ENCODE measurements at regions not wholly inside any gene's neighbourhood (a gene's known extent, or its start where the extent isn't known, plus 50 kb on each side); places are given as distances from the start of the nearest gene placed in this dataset.

DNA sequence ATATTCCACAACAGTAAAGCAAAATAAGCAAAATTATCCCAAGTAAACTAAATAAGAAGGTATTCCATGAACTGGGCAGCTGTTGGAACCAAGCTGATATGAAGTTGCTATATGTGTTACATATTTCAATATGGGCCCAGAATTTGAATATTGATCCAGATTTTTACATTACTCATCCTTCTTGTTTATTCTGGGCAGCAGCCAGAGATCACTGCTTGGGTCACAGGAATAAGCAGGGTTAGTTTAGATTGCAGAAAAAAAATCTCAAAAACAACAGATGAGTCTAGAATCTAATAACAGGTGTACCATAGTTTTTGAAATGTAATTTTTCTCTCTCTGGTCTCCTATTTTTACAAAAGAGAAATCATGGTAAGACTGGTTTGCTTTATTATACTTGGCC lies 171.5 kb upstream of the NAMPT start:
- Mint-ChIP-seq H3K27ac (no peak overlapping the region), H3K4me1 (no peaks in the 10 kb centered on the region), H3K36me3 (ENCODE audit: low read depth) (no peaks in the 10 kb centered on the region), H3K27me3 (peaks cover 4% of the 10 kb centered on the region), H3K4me3 (no peak overlapping the region), H3K9me3 (peaks cover 14% of the 10 kb centered on the region)
- DNase-seq (no peak), ATAC-seq (ENCODE audit: low read depth) (no peak)
- intact Hi-C loops (cut with micrococcal nuclease): no loop called here
- ChIA-PET CTCF (no interaction called here), POLR2A (interaction anchor here (0.5 kb wide), 1 partner anchor 90 kb away, joined by 3 read pairs; no protein-coding TSS in a partner anchor)
- TF ChIP-seq, protein P1, sequence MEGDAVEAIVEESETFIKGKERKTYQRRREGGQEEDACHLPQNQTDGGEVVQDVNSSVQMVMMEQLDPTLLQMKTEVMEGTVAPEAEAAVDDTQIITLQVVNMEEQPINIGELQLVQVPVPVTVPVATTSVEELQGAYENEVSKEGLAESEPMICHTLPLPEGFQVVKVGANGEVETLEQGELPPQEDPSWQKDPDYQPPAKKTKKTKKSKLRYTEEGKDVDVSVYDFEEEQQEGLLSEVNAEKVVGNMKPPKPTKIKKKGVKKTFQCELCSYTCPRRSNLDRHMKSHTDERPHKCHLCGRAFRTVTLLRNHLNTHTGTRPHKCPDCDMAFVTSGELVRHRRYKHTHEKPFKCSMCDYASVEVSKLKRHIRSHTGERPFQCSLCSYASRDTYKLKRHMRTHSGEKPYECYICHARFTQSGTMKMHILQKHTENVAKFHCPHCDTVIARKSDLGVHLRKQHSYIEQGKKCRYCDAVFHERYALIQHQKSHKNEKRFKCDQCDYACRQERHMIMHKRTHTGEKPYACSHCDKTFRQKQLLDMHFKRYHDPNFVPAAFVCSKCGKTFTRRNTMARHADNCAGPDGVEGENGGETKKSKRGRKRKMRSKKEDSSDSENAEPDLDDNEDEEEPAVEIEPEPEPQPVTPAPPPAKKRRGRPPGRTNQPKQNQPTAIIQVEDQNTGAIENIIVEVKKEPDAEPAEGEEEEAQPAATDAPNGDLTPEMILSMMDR (IDR thresholded peaks at IDR 0.05): no peak

DNA sequence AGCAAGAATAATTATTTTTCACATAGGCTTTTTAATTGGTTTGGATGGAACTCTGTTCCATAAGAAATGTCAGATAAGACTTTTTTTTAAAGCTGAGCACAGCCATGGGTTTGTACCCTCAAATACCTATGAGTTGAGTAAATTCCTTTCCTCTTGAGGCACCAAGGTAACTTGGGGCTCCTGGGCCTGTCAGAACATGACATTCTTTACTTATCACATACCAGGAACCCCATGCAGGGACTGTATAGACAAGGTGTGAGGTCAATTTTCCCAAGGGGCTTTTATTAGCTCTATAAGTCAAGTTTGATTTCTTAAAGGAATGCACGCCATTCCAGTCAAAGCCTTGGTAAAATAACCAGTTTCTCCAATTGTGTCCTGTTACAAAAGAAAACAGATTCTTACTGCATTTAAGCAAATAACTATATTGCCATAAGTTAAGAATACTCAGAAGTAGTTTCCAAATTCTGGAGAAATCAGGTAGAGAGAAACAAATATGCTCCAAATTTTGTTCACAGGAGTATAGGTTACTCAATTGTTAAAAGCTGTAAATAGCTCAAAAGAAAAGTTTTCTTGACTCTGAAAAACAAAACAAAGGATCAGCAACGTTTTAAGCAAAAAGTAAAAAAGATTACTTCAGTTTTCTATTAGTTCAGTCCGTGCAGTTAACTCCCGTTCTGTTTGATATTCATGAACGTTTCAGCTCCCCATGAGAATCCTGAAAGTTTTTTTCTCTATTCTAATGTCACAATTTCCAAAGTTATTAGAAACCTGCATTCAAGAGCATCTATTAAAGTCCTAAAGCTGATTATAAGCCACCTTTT lies 167.5 kb upstream of the NAMPT start:
- intact Hi-C loops (cut with micrococcal nuclease): no loop called here
- Mint-ChIP-seq H3K4me1 (no peaks in the 10 kb centered on the region), H3K27me3 (peaks cover 17% of the 10 kb centered on the region), H3K27ac (no peak overlapping the region), H3K36me3 (ENCODE audit: low read depth) (no peaks in the 10 kb centered on the region), H3K4me3 (no peak overlapping the region), H3K9me3 (peaks cover 13% of the 10 kb centered on the region)
- TF ChIP-seq, protein P1 (IDR thresholded peaks at IDR 0.05): no peak
- CTCF ChIA-PET: no interaction called here
- POLR2A ChIA-PET: no interaction called here
- ATAC-seq (ENCODE audit: low read depth) (no peak), DNase-seq (no peak)

DNA sequence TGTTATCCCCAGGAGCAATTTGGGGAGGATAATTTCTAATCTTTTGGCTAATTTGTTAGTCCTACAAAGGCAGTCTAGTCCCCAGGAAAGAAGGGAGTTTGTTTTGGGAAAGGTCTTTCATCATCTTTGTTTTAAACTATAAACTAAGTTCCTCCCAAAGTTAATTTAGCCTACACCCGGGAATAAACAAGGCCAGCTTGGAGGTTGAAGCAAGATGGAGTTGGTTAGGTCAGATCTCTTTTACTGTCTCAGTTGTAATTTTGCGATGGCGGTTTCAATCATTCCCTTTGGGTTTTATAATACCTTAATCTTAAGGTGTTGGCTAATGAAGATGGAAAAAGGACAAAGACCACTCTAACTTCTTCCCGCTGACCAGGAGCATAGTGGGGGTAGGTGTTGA lies 166.4 kb upstream of the NAMPT start:
- TF ChIP-seq, protein P1 (IDR thresholded peaks at IDR 0.05): no peak
- no peaks in the 10 kb centered on the region for H3K4me1 Mint-ChIP-seq
- intact Hi-C loops (cut with micrococcal nuclease): no loop called here
- ChIA-PET POLR2A (no interaction called here), CTCF (no interaction called here)
- no peak overlapping the region for H3K27ac Mint-ChIP-seq
- peaks cover 13% of the 10 kb centered on the region for H3K9me3 Mint-ChIP-seq
- no peaks in the 10 kb centered on the region for H3K36me3 Mint-ChIP-seq (ENCODE audit: low read depth)
- no peak for DNase-seq
- peaks cover 17% of the 10 kb centered on the region for H3K27me3 Mint-ChIP-seq
- no peak for ATAC-seq (ENCODE audit: low read depth)
- no peak overlapping the region for H3K4me3 Mint-ChIP-seq

DNA sequence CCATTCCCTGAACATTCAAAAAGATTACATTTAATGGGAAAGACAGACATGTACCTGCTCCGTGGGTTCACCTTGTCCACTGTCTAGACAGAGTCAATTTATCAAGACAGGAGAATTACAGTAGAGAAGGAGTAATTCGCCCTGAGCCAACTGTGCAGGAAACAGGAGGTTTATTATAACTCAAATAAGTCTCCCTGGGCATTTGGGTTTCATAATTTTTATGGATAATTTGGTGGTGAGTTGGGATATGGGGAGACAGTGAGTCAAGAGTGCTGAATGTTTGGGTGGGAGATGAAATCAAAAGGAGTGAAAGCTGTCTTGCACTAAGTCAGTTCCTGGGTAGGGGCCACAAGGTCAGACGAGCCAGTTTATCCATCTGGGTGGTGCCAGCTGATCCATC lies 165.9 kb upstream of the NAMPT start:
- intact Hi-C loops (cut with micrococcal nuclease): no loop called here
- DNase-seq (no peak), ATAC-seq (ENCODE audit: low read depth) (no peak)
- POLR2A ChIA-PET: no interaction called here
- H3K27me3 Mint-ChIP-seq: peaks cover 17% of the 10 kb centered on the region
- no peak overlapping the region for H3K4me3 Mint-ChIP-seq
- CTCF ChIA-PET: no interaction called here
- TF ChIP-seq, protein P1 (IDR thresholded peaks at IDR 0.05): no peak
- H3K36me3 Mint-ChIP-seq (ENCODE audit: low read depth): no peaks in the 10 kb centered on the region
- no peaks in the 10 kb centered on the region for H3K4me1 Mint-ChIP-seq
- no peak overlapping the region for H3K27ac Mint-ChIP-seq
- peaks cover 13% of the 10 kb centered on the region for H3K9me3 Mint-ChIP-seq

DNA sequence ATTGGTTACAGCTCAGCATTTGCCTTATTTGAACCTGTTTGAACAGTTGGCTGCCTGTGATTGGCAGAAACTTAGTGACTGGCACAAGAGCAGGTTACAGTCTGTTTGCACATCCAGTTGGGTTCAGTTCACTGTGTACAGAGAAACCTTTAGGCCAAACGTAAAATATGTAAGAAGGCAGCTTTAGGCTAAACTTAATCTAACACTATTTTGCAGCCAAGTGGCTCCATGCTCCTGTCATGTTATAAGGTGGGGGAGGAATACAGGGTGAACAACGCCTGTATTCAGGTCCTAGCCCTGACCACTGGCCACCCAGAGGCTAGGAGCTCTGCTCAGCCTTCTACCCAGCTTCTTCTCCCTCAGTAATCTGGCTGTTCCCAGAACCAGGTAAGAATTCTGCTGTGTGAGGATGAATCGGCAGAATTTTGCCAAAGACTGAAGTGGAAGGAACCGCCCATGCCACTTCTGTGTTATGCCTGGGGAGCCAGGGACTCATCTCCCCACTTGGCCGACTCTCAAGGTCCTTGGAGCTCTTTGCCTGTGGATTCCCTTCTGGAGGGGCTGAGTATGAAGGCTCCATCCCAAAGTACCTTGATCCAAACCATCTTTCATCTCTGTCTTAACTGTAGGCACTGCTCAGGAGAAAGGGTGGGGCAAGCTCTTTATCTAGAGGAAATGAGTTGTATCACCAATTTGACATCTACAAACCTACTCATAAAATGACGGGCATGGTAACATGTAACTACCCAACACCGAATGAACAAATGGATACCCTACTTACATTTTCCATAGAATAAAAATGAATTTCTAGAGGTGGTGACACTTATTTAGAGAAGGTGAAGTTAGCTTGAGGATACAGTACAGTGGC lies 164.4 kb upstream of the NAMPT start:
- CTCF ChIA-PET: interaction anchor here (1.3 to 2.2 kb wide), 3 partner anchors 13 to 273 kb away, joined by 4 to 8 read pairs (median 5); no protein-coding TSS in a partner anchor
- Mint-ChIP-seq H3K27me3 (peaks cover 17% of the 10 kb centered on the region), H3K4me3 (no peak overlapping the region), H3K27ac (no peak overlapping the region), H3K4me1 (no peaks in the 10 kb centered on the region), H3K9me3 (peaks cover 13% of the 10 kb centered on the region), H3K36me3 (ENCODE audit: low read depth) (no peaks in the 10 kb centered on the region)
- TF ChIP-seq, protein P1 (IDR thresholded peaks at IDR 0.05): no peak
- ATAC-seq (ENCODE audit: low read depth) (no peak), DNase-seq (no peak)
- POLR2A ChIA-PET: interaction anchor here (0.9 kb wide), 1 partner anchor 164 kb away, joined by 4 read pairs; the partner anchor contains the start of gene NAMPT
- intact Hi-C loops (cut with micrococcal nuclease): no loop called here
